Loucy (cell line): ENCODE measurements at regions not wholly inside any gene's neighbourhood (a gene's known extent, or its start where the extent isn't known, plus 50 kb on each side); places are given as distances from the start of the nearest gene placed in this dataset.

Source experiments
- H2AFZ ChIP-seq: fragments of 200-600 bp; sonication (generic); 2 replicates; pipeline ENCODE4 v1.6.0; 2016; ENCODE audit warnings: antibody characterized with exemption, mild to moderate bottlenecking, low read length, moderate library complexity
- H3F3A ChIP-seq: fragments of 200-600 bp; 2 replicates; pipeline ENCODE4 v1.6.0; 2016; ENCODE audit warnings: antibody characterized with exemption, low read depth, mild to moderate bottlenecking
- H3K27me3 ChIP-seq: fragments of 200-600 bp; sonication (generic); 2 replicates; pipeline ENCODE4 v1.6.1; 2014; ENCODE audit warnings: low read length, mild to moderate bottlenecking; ENCODE audit not compliant: insufficient read depth, poor library complexity, severe bottlenecking
- H3K36me3 ChIP-seq: fragments of 200-600 bp; sonication (generic); 2 replicates; pipeline ENCODE4 v1.6.1; 2016; ENCODE audit warnings: low read length; ENCODE audit not compliant: insufficient read depth
- H3K4me1 ChIP-seq: fragments of 200-600 bp; sonication (generic); 2 replicates; pipeline ENCODE4 v1.5.1; 2014; ENCODE audit warnings: low read length, mild to moderate bottlenecking; ENCODE audit not compliant: insufficient read depth, poor library complexity, severe bottlenecking
- H3K4me2 ChIP-seq: fragments of 200-600 bp; sonication (generic); 2 replicates; pipeline ENCODE4 v1.6.0; 2014; ENCODE audit warnings: antibody characterized with exemption, low read length, low read depth, mild to moderate bottlenecking; ENCODE audit not compliant: poor library complexity, severe bottlenecking
- H3K4me3 ChIP-seq: fragments of 200-600 bp; sonication (generic); 2 replicates; pipeline ENCODE4 v1.5.1; 2014; ENCODE audit warnings: low read length, mild to moderate bottlenecking, mixed read lengths; ENCODE audit not compliant: poor library complexity, severe bottlenecking
- H3K79me2 ChIP-seq: fragments of 200-600 bp; sonication (generic); 2 replicates; pipeline ENCODE4 v1.6.1; 2014; ENCODE audit warnings: low read length; ENCODE audit not compliant: insufficient read depth
- H3K9ac ChIP-seq: fragments of 200-600 bp; sonication (generic); 2 replicates; pipeline ENCODE4 v1.6.0; 2014; ENCODE audit warnings: mild to moderate bottlenecking, low read depth, low read length, moderate library complexity; ENCODE audit not compliant: poor library complexity, severe bottlenecking
- H3K9me2 ChIP-seq: fragments of 200-600 bp; sonication (generic); replicated peaks from 2 replicates; pipeline ENCODE4 v1.6.1; 2016; ENCODE audit warnings: low read depth, low read length, mixed read lengths
- H3K9me3 ChIP-seq: fragments of 200-600 bp; sonication (generic); 2 replicates; pipeline ENCODE4 v1.6.1; 2014; ENCODE audit warnings: mild to moderate bottlenecking, antibody characterized with exemption, low read length, low read depth; ENCODE audit not compliant: insufficient read depth
- H4K20me1 ChIP-seq: fragments of 200-600 bp; sonication (generic); 2 replicates; pipeline ENCODE4 v1.6.0; 2014; ENCODE audit warnings: antibody characterized with exemption, low read length, mild to moderate bottlenecking; ENCODE audit not compliant: insufficient read depth, poor library complexity, severe bottlenecking
- EZH2phosphoT487 ChIP-seq: fragments of 200-600 bp; IDR thresholded peaks from 2 replicates; pipeline ENCODE4 v1.6.1; 2018; ENCODE audit warnings: antibody characterized with exemption, mild to moderate bottlenecking, moderate library complexity, borderline replicate concordance
- TF ChIP-seq, protein P1 (sequence below): fragments of 200-600 bp; sonication (generic); conservative IDR thresholded peaks from 2 replicates; pipeline ENCODE4 v1.5.1; 2014; ENCODE audit warnings: mild to moderate bottlenecking, antibody characterized with exemption, low read length

DNA sequence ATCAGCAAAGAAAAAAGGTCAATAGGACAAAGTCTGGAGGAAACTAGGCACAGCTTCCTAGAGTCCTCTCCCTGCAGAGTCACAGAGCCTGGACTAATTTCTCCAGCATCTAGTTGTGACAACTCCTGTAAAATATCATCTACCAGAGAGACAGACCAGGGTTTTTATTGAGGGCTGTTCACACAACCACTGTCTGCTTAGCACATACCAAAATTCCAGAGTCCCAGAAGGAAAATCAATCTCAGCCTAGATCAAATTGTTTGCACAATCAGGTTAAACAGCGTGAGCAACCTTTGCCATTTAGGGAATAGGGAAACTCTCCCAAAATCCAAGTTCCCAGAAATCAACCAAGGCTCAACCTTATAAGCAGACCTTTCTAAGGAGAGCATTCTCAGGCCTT lies 190.3 kb downstream of the SYK start:
- Histone ChIP-seq H3K9me3 (no peaks in the 10 kb centered on the region), H2AFZ (no peak overlapping the region), H3K79me2 (no peaks in the 10 kb centered on the region), H3K9ac (no peak overlapping the region), H3K27me3 (peaks cover 4% of the 10 kb centered on the region), H4K20me1 (no peaks in the 10 kb centered on the region), H3F3A (no peaks in the 10 kb centered on the region), H3K4me3 (no peak overlapping the region), H3K4me2 (no peak overlapping the region), H3K4me1 (no peaks in the 10 kb centered on the region), H3K9me2 (no peaks in the 10 kb centered on the region), H3K36me3 (no peaks in the 10 kb centered on the region)
- no peak for TF ChIP-seq EZH2phosphoT487
- TF ChIP-seq, protein P1, sequence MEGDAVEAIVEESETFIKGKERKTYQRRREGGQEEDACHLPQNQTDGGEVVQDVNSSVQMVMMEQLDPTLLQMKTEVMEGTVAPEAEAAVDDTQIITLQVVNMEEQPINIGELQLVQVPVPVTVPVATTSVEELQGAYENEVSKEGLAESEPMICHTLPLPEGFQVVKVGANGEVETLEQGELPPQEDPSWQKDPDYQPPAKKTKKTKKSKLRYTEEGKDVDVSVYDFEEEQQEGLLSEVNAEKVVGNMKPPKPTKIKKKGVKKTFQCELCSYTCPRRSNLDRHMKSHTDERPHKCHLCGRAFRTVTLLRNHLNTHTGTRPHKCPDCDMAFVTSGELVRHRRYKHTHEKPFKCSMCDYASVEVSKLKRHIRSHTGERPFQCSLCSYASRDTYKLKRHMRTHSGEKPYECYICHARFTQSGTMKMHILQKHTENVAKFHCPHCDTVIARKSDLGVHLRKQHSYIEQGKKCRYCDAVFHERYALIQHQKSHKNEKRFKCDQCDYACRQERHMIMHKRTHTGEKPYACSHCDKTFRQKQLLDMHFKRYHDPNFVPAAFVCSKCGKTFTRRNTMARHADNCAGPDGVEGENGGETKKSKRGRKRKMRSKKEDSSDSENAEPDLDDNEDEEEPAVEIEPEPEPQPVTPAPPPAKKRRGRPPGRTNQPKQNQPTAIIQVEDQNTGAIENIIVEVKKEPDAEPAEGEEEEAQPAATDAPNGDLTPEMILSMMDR: no peak

DNA sequence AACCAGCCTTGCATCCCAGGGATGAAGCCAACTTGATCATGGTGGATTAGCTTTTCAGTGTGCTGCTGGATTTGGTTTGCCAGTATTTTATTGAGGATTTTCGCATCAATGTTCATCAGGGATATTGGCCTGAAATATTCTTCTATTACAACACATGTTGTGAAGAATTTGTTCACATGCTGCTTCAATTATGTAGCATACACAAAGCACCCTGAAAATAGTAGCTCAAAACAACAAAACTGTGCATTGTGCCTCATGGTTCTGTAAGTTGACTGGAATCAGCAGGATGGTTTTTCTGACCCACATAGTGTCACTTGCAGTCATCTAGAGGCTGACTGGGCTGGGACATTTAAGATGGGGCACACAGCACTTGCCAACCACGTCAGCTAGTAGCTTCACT lies 193.9 kb downstream of the SYK start:
- TF ChIP-seq, protein P1: no peak
- TF ChIP-seq EZH2phosphoT487: no peak
- Histone ChIP-seq H4K20me1 (no peaks in the 10 kb centered on the region), H2AFZ (no peak overlapping the region), H3K4me1 (no peaks in the 10 kb centered on the region), H3K9me3 (no peaks in the 10 kb centered on the region), H3K27me3 (peaks cover 4% of the 10 kb centered on the region), H3K9me2 (no peaks in the 10 kb centered on the region), H3K36me3 (no peaks in the 10 kb centered on the region), H3K4me2 (no peak overlapping the region), H3K4me3 (no peak overlapping the region), H3F3A (no peaks in the 10 kb centered on the region), H3K9ac (no peak overlapping the region), H3K79me2 (no peaks in the 10 kb centered on the region)

DNA sequence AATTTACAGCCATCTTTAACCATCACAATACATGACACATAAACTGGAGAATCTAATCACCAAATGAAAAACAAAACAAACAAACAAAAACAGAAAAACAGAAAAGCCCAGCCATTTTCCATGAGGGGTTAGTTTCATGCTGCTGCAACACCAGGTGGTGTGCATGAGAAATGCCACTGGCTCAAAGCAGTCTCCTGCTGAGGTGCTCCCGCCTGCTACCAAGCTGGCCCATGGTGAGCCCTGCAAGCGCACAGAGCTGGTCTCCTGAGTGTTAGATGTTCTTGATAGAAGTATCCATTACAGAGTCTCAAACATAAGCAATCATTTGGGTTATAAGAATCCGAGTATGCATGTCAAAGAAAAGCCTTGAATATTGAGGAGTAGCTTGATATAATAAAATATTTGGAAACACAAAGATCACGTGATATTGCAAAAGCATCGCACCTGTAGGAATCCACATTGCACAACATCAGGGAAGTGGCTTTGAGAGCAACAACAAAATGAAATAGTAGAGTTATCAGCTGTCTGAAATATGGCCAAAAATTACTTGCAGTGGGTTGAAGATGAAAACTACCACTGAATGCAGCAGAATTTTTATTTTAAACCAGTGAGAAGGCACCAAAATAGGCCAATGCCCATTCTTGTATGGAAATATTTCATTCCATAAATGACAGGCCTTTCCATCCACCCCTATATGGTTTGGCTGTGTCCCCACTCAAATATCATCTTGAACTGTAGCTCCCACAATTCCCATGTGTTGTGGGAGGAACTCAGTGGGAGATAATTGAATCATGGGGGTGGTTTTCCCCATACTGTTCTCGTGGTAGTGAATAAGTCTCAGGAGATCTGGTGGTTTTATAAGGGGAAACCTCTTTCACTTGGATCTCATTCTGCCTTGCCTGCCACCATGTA lies 194.8 kb downstream of the SYK start:
- H3K4me2 ChIP-seq: no peak overlapping the region
- H4K20me1 ChIP-seq: no peaks in the 10 kb centered on the region
- H3K9me3 ChIP-seq: no peaks in the 10 kb centered on the region
- no peaks in the 10 kb centered on the region for H3K36me3 ChIP-seq
- no peak overlapping the region for H3K4me3 ChIP-seq
- TF ChIP-seq, protein P1: no peak
- TF ChIP-seq EZH2phosphoT487: no peak
- no peak overlapping the region for H2AFZ ChIP-seq
- no peaks in the 10 kb centered on the region for H3K4me1 ChIP-seq
- no peaks in the 10 kb centered on the region for H3K9me2 ChIP-seq
- peaks cover 3% of the 10 kb centered on the region for H3K27me3 ChIP-seq
- H3F3A ChIP-seq: no peaks in the 10 kb centered on the region
- H3K9ac ChIP-seq: no peak overlapping the region
- no peaks in the 10 kb centered on the region for H3K79me2 ChIP-seq
